ENCODE measurements at regions not wholly inside any gene's neighbourhood (a gene's known extent, or its start where the extent isn't known, plus 50 kb on each side); places are given as distances from the start of the nearest gene placed in this dataset.

DNA sequence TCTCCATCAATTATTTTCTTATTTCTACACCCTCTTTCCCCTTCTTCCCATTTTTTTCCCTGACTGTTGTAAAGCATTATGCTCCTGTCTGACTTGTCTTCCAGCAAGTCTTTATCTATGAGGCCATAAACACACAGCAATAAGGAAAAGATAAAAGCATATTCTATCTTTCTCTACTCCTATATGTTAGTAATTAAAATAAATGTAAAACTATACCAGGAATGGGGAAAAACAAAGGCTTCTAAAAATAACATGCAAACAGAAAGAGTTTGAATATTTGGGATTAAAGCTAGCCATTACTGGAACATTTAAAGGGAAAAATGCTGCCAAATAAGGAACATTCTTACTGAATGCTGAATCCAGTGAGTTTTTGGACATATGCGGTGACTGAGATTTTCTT lies 471.7 kb upstream of the HS3ST1 start:
- no peaks in the 10 kb centered on the region for H3K4me1 Mint-ChIP-seq
- intact Hi-C loops (cut with micrococcal nuclease), result no loop called here
- no peaks in the 10 kb centered on the region for H3K27me3 Mint-ChIP-seq
- Histone ChIP-seq H3K27me3 (replicated peaks in 1 of 4; ENCODE audit: control extremely low read depth in 1 of 4, control insufficient read depth in 3 of 4, insufficient read depth in 4 of 4, low read length in 3 of 4) (no peaks in the 10 kb centered on the region), H3K9ac (ENCODE audit: low read length) (no peak overlapping the region), H3K9me3 (ENCODE audit: control extremely low read depth in 1 of 3, control insufficient read depth in 2 of 3, insufficient read depth in 1 of 3, low read length in 2 of 3) (peaks cover 0 to 8% (median 2%) of the 10 kb centered on the region in 3 donors), H3K79me2 (ENCODE audit: control insufficient read depth, insufficient read depth, low read length) (no peaks in the 10 kb centered on the region), H3K4me1 (ENCODE audit: control insufficient read depth in 2 of 2, insufficient read depth in 2 of 2, low read length in 2 of 2) (no peaks in the 10 kb centered on the region), H3K4me3 (ENCODE audit: control extremely low read depth in 1 of 5, extremely low read depth in 1 of 5, insufficient read depth in 1 of 5, low read depth in 2 of 5, low read length in 4 of 5) (no peak overlapping the region), H3K4me2 (replicated peaks; ENCODE audit: low read depth, low read length, poor library complexity, severe bottlenecking) (no peak overlapping the region), H2AFZ (ENCODE audit: insufficient read depth, low read depth, low read length, poor library complexity, severe bottlenecking) (no peak overlapping the region), H4K20me1 (ENCODE audit: control insufficient read depth, insufficient read depth, low read length, poor library complexity, severe bottlenecking) (no peaks in the 10 kb centered on the region), H3K27ac (ENCODE audit: low read length in 2 of 2) (no peak overlapping the region), H3K36me3 (replicated peaks in 1 of 2; ENCODE audit: control extremely low read depth in 1 of 2, control insufficient read depth in 1 of 2, extremely low read depth in 1 of 2, insufficient read depth in 2 of 2, low read length in 1 of 2) (no peaks in the 10 kb centered on the region)
- H3K9me3 Mint-ChIP-seq (ENCODE audit: insufficient read depth), result peaks cover 12% of the 10 kb centered on the region
- no peak overlapping the region for H3K4me3 Mint-ChIP-seq
- no peak overlapping the region for H3K27ac Mint-ChIP-seq
- POLR2A ChIA-PET, result no interaction called here
- CTCF ChIA-PET, result no interaction called here
- no peak for ATAC-seq (ENCODE audit: low read depth)
- no peak for TF ChIP-seq EZH2 (IDR thresholded peaks at IDR 0.05; ENCODE audit: borderline replicate concordance, insufficient read depth, low read depth, low read length, poor library complexity, severe bottlenecking)
- TF ChIP-seq CTCF (IDR thresholded peaks at IDR 0.05), result no peak
- 88% methylated on average over 1 of the region's 1 CpG for WGBS (ENCODE audit: insufficient coverage)
- DNase-seq, result no peak

- Histone ChIP-seq H3K4me1 (ENCODE audit: control insufficient read depth in 2 of 2, insufficient read depth in 2 of 2, low read length in 2 of 2) (no peaks in the 10 kb centered on the region), H3K27ac (ENCODE audit: low read length in 2 of 2) (no peak overlapping the region), H3K9me3 (ENCODE audit: control extremely low read depth in 1 of 3, control insufficient read depth in 2 of 3, insufficient read depth in 1 of 3, low read length in 2 of 3) (peaks cover 0 to 8% (median 2%) of the 10 kb centered on the region in 3 donors), H3K27me3 (replicated peaks in 1 of 4; ENCODE audit: control extremely low read depth in 1 of 4, control insufficient read depth in 3 of 4, insufficient read depth in 4 of 4, low read length in 3 of 4) (no peaks in the 10 kb centered on the region), H3K9ac (ENCODE audit: low read length) (no peak overlapping the region), H4K20me1 (ENCODE audit: control insufficient read depth, insufficient read depth, low read length, poor library complexity, severe bottlenecking) (no peaks in the 10 kb centered on the region), H3K36me3 (replicated peaks in 1 of 2; ENCODE audit: control extremely low read depth in 1 of 2, control insufficient read depth in 1 of 2, extremely low read depth in 1 of 2, insufficient read depth in 2 of 2, low read length in 1 of 2) (no peaks in the 10 kb centered on the region), H3K4me3 (ENCODE audit: control extremely low read depth in 1 of 5, extremely low read depth in 1 of 5, insufficient read depth in 1 of 5, low read depth in 2 of 5, low read length in 4 of 5) (no peak overlapping the region), H2AFZ (ENCODE audit: insufficient read depth, low read depth, low read length, poor library complexity, severe bottlenecking) (no peak overlapping the region), H3K79me2 (ENCODE audit: control insufficient read depth, insufficient read depth, low read length) (no peaks in the 10 kb centered on the region), H3K4me2 (replicated peaks; ENCODE audit: low read depth, low read length, poor library complexity, severe bottlenecking) (no peak overlapping the region)
- CTCF ChIA-PET, result no interaction called here
- Mint-ChIP-seq H3K27ac (no peak overlapping the region), H3K4me3 (no peak overlapping the region), H3K4me1 (no peaks in the 10 kb centered on the region), H3K27me3 (no peaks in the 10 kb centered on the region), H3K9me3 (ENCODE audit: insufficient read depth) (peaks cover 12% of the 10 kb centered on the region)
- DNase-seq (no peak), ATAC-seq (ENCODE audit: low read depth) (no peak)
- intact Hi-C loops (cut with micrococcal nuclease), result no loop called here
- TF ChIP-seq EZH2 (IDR thresholded peaks at IDR 0.05; ENCODE audit: borderline replicate concordance, insufficient read depth, low read depth, low read length, poor library complexity, severe bottlenecking) (no peak), CTCF (IDR thresholded peaks at IDR 0.05) (no peak)
- POLR2A ChIA-PET, result no interaction called here
- 92% methylated on average over 1 of the region's 1 CpG for WGBS (ENCODE audit: insufficient coverage)
Observed at GRCh38 chr4:11898796-11899195, 470.1 kb upstream of the HS3ST1 start.

All from B cell (primary cell).